ENCODE measurements at regions not wholly inside any gene's neighbourhood (a gene's known extent, or its start where the extent isn't known, plus 50 kb on each side); places are given as distances from the start of the nearest gene placed in this dataset.

DNA sequence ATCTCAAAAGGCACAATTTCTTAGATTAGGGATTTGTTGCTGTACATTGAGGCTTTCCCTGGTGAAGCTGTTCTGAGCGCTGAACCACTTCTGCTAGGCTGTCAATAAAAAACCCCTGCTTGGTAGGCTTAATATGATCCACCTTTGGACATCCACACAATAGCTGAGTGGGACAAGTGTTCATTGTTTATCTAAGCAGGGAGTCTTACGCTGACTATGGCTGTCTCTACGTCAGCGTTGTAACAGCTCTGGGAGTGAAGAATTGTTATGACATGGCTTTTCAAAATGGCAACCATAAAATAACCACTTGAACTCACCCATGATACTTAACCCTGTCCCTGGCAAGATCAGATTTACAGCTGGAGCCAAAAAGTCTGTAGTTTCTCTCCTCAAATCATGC, 111.5 kb upstream of the SULT1C3 start:
- no peak overlapping the region for H3K4me3 ChIP-seq (ENCODE audit: control insufficient read depth, low read depth, low read length)
- TF ChIP-seq, protein P1, sequence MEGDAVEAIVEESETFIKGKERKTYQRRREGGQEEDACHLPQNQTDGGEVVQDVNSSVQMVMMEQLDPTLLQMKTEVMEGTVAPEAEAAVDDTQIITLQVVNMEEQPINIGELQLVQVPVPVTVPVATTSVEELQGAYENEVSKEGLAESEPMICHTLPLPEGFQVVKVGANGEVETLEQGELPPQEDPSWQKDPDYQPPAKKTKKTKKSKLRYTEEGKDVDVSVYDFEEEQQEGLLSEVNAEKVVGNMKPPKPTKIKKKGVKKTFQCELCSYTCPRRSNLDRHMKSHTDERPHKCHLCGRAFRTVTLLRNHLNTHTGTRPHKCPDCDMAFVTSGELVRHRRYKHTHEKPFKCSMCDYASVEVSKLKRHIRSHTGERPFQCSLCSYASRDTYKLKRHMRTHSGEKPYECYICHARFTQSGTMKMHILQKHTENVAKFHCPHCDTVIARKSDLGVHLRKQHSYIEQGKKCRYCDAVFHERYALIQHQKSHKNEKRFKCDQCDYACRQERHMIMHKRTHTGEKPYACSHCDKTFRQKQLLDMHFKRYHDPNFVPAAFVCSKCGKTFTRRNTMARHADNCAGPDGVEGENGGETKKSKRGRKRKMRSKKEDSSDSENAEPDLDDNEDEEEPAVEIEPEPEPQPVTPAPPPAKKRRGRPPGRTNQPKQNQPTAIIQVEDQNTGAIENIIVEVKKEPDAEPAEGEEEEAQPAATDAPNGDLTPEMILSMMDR (IDR thresholded peaks at IDR 0.05; ENCODE audit: control insufficient read depth, insufficient read depth, low read depth, low read length, missing control alignments), result no peak
- DNase-seq (ENCODE audit: low read depth), result no peak

- DNase-seq (ENCODE audit: low read depth), result no peak
- TF ChIP-seq, protein P1 (IDR thresholded peaks at IDR 0.05; ENCODE audit: control insufficient read depth, insufficient read depth, low read depth, low read length, missing control alignments), result no peak
- H3K4me3 ChIP-seq (ENCODE audit: control insufficient read depth, low read depth, low read length), result no peak overlapping the region
These were observed 110.1 kb upstream of the SULT1C3 start for GRCh38 chr2:108129636-108130035.

DNA sequence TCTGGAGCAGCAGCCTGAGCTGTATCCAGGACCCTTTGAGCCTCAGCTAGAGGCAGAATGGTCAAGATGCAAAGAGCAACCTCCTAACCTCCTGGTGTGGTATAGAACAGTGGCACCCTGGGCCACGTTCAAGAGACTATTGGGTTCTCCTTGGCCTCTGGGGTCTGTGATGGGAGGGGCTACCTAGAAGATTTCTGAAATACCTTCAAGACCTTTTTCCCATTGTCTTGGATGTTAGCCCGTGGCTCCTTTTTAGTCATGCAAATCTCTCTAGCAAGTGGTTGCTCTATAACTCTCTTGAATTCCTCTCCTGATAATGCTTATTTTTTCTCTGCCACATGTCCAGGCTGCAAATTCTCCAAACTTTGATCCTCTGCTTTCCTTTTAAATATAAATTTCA, 106.3 kb upstream of the SULT1C3 start:
- no peak for DNase-seq (ENCODE audit: low read depth)
- TF ChIP-seq, protein P1 (IDR thresholded peaks at IDR 0.05; ENCODE audit: control insufficient read depth, insufficient read depth, low read depth, low read length, missing control alignments), result no peak

GRCh38 chr2:108139521-108139920, 100.2 kb upstream of the SULT1C3 start:
- TF ChIP-seq, protein P1 (IDR thresholded peaks at IDR 0.05; ENCODE audit: control insufficient read depth, insufficient read depth, low read depth, low read length, missing control alignments), result no peak
- H3K4me3 ChIP-seq (ENCODE audit: control insufficient read depth, low read depth, low read length), result no peak overlapping the region
- DNase-seq (ENCODE audit: low read depth), result no peak

More for the DNA sequence above, 106.3 kb upstream of the SULT1C3 start:
- H3K4me3 ChIP-seq (ENCODE audit: control insufficient read depth, low read depth, low read length), result no peak overlapping the region

DNA sequence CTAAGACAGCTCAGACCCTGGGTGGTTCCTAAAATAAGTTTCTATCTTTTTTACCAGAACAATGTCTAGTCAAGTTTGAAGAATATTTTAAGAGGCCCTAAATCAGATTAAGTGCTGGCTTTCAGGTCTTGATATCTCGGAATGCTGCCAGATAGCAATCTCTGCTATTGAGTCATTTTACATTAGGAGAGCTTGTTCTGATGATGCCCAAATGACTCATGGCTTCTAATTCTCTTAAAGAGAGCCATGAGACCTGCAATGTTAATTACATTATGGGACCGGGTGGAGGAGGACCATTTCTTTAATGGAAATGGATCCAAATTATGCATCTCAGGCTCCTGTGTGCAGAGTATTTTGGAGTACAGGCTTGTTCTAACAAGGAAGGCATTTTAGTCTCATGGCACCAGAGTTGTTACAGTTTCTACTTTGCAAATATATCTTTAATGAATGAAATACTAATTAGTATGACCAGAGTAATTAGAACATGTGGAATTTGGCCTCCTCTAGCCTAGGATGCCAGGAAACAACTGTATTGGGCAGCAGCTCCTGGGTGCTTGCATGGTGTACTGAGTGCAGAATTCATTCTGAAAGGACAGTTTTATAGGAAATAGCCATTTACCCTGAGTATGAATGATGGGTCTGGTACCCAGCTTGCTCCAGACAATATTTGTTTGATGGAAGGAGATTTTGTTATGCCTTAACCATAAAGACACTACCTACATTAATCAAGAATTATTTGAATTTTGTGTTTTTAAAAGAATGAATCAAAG, 94.0 kb upstream of the SULT1C3 start:
- peak; percentile 2 for DNase-seq (ENCODE audit: low read depth)
- no peak overlapping the region for H3K4me3 ChIP-seq (ENCODE audit: control insufficient read depth, low read depth, low read length)
- TF ChIP-seq, protein P1 (IDR thresholded peaks at IDR 0.05; ENCODE audit: control insufficient read depth, insufficient read depth, low read depth, low read length, missing control alignments), result no peak

DNA sequence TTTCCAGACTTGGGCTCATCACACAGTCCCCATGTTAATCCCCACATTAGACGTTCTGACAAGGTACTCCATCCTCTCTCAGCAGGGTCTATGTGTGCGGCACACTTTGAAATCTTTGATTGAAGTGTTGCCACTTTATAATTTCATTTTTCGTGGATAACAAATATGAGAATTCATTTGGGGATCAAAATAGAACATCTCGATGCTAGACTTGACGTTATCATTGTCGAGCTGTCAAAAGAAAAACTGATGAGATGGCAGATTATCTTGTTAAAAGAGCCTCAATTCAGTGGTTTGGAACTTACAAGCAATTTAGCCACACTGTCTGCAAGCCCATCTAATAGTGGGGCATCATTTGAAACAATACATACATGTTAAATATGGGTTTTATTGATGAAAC, 91.2 kb upstream of the SULT1C3 start:
- H3K4me3 ChIP-seq (ENCODE audit: control insufficient read depth, low read depth, low read length), result no peak overlapping the region
- DNase-seq (ENCODE audit: low read depth), result no peak
- TF ChIP-seq, protein P1 (IDR thresholded peaks at IDR 0.05; ENCODE audit: control insufficient read depth, insufficient read depth, low read depth, low read length, missing control alignments), result no peak
